MM.1S (cell line): ENCODE measurements at regions not wholly inside any gene's neighbourhood (a gene's known extent, or its start where the extent isn't known, plus 50 kb on each side); places are given as distances from the start of the nearest gene placed in this dataset.

Experiments used
- DNase-seq: peaks from one replicate; pipeline ENCODE4 v3.0.0-alpha.2; 2015
- H2AFZ ChIP-seq: fragments of 300-600 bp; sonication (generic); 2 replicates; pipeline ENCODE4 v1.6.0; 2016; ENCODE audit warnings: antibody characterized with exemption, low read length
- H3F3A ChIP-seq: fragments of 300-600 bp; sonication (generic); 2 replicates; pipeline ENCODE4 v1.6.1; 2016; ENCODE audit warnings: mild to moderate bottlenecking, antibody characterized with exemption, low read length, moderate library complexity, mixed read lengths; ENCODE audit not compliant: insufficient read depth
- H3K27ac ChIP-seq: fragments of 300-600 bp; sonication (generic); 2 replicates; pipeline ENCODE4 v1.5.1; 2016; ENCODE audit warnings: mild to moderate bottlenecking, low read length
- H3K27me3 ChIP-seq: fragments of 300-600 bp; sonication (generic); replicated peaks from 2 replicates; pipeline ENCODE4 v1.6.0; 2016; ENCODE audit warnings: low read length; ENCODE audit not compliant: insufficient read depth
- H3K36me3 ChIP-seq: fragments of 300-600 bp; sonication (generic); replicated peaks from 2 replicates; pipeline ENCODE4 v1.6.1; 2016; ENCODE audit warnings: mild to moderate bottlenecking, low read length, mixed read lengths; ENCODE audit not compliant: insufficient read depth
- H3K4me1 ChIP-seq: fragments of 300-600 bp; sonication (generic); 2 replicates; pipeline ENCODE4 v1.6.1; 2016; ENCODE audit warnings: low read length, mixed read lengths
- H3K4me2 ChIP-seq: fragments of 300-600 bp; sonication (generic); 2 replicates; pipeline ENCODE4 v1.6.0; 2016; ENCODE audit warnings: low read depth, low read length
- H3K4me3 ChIP-seq: fragments of 300-600 bp; sonication (generic); 2 replicates; pipeline ENCODE4 v1.5.1; 2016; ENCODE audit warnings: low read length, mixed read lengths
- H3K79me2 ChIP-seq: fragments of 300-600 bp; sonication (generic); 2 replicates; pipeline ENCODE4 v1.6.1; 2016; ENCODE audit warnings: mixed run types, low read length, mixed read lengths
- H3K9ac ChIP-seq: fragments of 300-600 bp; sonication (generic); 2 replicates; pipeline ENCODE4 v1.6.1; 2016; ENCODE audit warnings: low read length, mixed read lengths
- H3K9me2 ChIP-seq: fragments of 300-600 bp; sonication (generic); replicated peaks from 2 replicates; pipeline ENCODE4 v1.6.1; 2016; ENCODE audit warnings: mild to moderate bottlenecking, low read length, mixed read lengths; ENCODE audit not compliant: insufficient read depth
- H3K9me3 ChIP-seq: fragments of 300-600 bp; sonication (generic); replicated peaks from 2 replicates; pipeline ENCODE4 v1.6.1; 2016; ENCODE audit warnings: mild to moderate bottlenecking, low read length, mixed read lengths; ENCODE audit not compliant: insufficient read depth
- H4K20me1 ChIP-seq: fragments of 300-600 bp; sonication (generic); 2 replicates; pipeline ENCODE4 v1.6.1; 2016; ENCODE audit warnings: mild to moderate bottlenecking, low read length, moderate library complexity, mixed read lengths; ENCODE audit not compliant: insufficient read depth
- CTCF ChIP-seq: fragments of 300-600 bp; sonication (generic); IDR thresholded peaks from 2 replicates; pipeline ENCODE4 v1.5.1; 2016; ENCODE audit warnings: antibody characterized with exemption, low read length, mixed read lengths
- EZH2 ChIP-seq: fragments of 300-600 bp; sonication (generic); optimal IDR thresholded peaks from 2 replicates; pipeline ENCODE3; 2017; ENCODE audit warnings: low read depth, mild to moderate bottlenecking, antibody characterized with exemption, low read length, mixed read lengths
- EZH2phosphoT487 ChIP-seq: fragments of 300-600 bp; sonication (generic); IDR thresholded peaks from 2 replicates; pipeline ENCODE4 v1.6.1; 2018; ENCODE audit warnings: antibody characterized with exemption, low read length

DNA sequence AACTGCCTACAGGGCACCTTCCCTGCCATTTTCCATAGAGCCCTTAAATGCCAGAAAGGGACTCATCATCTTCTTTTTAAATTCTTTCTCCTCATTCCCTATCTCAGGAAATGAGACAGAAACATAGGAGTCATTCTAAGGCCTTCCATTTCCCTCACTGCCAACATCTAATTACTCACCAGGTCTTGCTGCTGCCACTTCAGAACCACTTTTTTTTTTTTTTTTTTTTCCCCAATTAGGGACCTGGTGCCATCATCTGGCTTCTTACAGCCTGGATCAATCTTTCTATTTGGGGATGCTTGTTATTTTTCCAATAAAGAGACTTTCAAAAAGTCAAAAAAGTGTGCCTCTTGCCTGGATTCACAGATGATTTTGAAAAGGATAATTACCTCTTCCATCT, 373.4 kb downstream of the LPIN1 start:
- H3K27me3 ChIP-seq, result no peaks in the 10 kb centered on the region
- H3K4me3 ChIP-seq, result no peak overlapping the region
- DNase-seq, result no peak
- no peaks in the 10 kb centered on the region for H3F3A ChIP-seq
- no peaks in the 10 kb centered on the region for H3K79me2 ChIP-seq
- H3K9ac ChIP-seq, result no peak overlapping the region
- no peak overlapping the region for H3K4me2 ChIP-seq
- TF ChIP-seq CTCF (no peak), EZH2 (no peak), EZH2phosphoT487 (no peak)
- no peak overlapping the region for H3K27ac ChIP-seq
- no peaks in the 10 kb centered on the region for H3K9me3 ChIP-seq
- H3K36me3 ChIP-seq, result no peaks in the 10 kb centered on the region
- H4K20me1 ChIP-seq, result no peaks in the 10 kb centered on the region
- H3K9me2 ChIP-seq, result no peaks in the 10 kb centered on the region
- no peaks in the 10 kb centered on the region for H3K4me1 ChIP-seq
- no peak overlapping the region for H2AFZ ChIP-seq

- Histone ChIP-seq H4K20me1 (no peaks in the 10 kb centered on the region), H3K27ac (no peak overlapping the region), H2AFZ (no peak overlapping the region), H3K79me2 (no peaks in the 10 kb centered on the region), H3K27me3 (no peaks in the 10 kb centered on the region), H3K4me1 (no peaks in the 10 kb centered on the region), H3K36me3 (no peaks in the 10 kb centered on the region), H3K9me3 (no peaks in the 10 kb centered on the region), H3K4me3 (no peak overlapping the region), H3K9ac (no peak overlapping the region), H3F3A (no peaks in the 10 kb centered on the region), H3K9me2 (no peaks in the 10 kb centered on the region), H3K4me2 (no peak overlapping the region)
- no peak for DNase-seq
- TF ChIP-seq EZH2 (no peak), EZH2phosphoT487 (no peak), CTCF (no peak)
Measured at GRCh38 chr2:12120281-12121150, 374.1 kb downstream of the LPIN1 start.

- no peak overlapping the region for H3K9ac ChIP-seq
- DNase-seq, result no peak
- H3K4me3 ChIP-seq, result no peak overlapping the region
- no peaks in the 10 kb centered on the region for H3K79me2 ChIP-seq
- no peaks in the 10 kb centered on the region for H3K36me3 ChIP-seq
- no peaks in the 10 kb centered on the region for H3K4me1 ChIP-seq
- H3F3A ChIP-seq, result no peaks in the 10 kb centered on the region
- no peaks in the 10 kb centered on the region for H3K9me3 ChIP-seq
- TF ChIP-seq EZH2, result no peak
- no peak for TF ChIP-seq CTCF
- no peak for TF ChIP-seq EZH2phosphoT487
- H3K27ac ChIP-seq, result no peak overlapping the region
- H3K9me2 ChIP-seq, result no peaks in the 10 kb centered on the region
- H3K4me2 ChIP-seq, result no peak overlapping the region
- no peaks in the 10 kb centered on the region for H4K20me1 ChIP-seq
- no peaks in the 10 kb centered on the region for H3K27me3 ChIP-seq
- H2AFZ ChIP-seq, result no peak overlapping the region
Measured at GRCh38 chr2:12124790-12125189, 378.4 kb downstream of the LPIN1 start.
